Right atrium auricular region (tissue), 2 donors: ENCODE measurements at regions not wholly inside any gene's neighbourhood (a gene's known extent, or its start where the extent isn't known, plus 50 kb on each side); places are given as distances from the start of the nearest gene placed in this dataset.

ENCODE experiments used
- DNase-seq: peaks from one replicate; pipeline ENCODE4 v3.0.0-alpha.2; 2019; ENCODE audit warnings: low spot score
- H3K27ac ChIP-seq, 2 donors: fragments of 200-600 bp; sonication (generic); 1 replicate in 1 of 2; 2 replicates in 1 of 2; pipeline ENCODE4 v1.5.1; 2016 to 2019
- H3K27me3 ChIP-seq, 2 donors: fragments of 200-600 bp; sonication (generic); one replicate each; pipeline versions ENCODE4 v1.5.1 to v1.6.0; 2017 to 2019
- H3K36me3 ChIP-seq: fragments of 200-600 bp; sonication (generic); one replicate; pipeline ENCODE4 v1.5.1; 2016
- H3K4me1 ChIP-seq, 2 donors: fragments of 200-600 bp; sonication (generic); one replicate each; pipeline versions ENCODE4 v1.5.1 to v1.6.0; 2017 to 2019
- H3K4me3 ChIP-seq, 2 donors: fragments of 200-600 bp; sonication (generic); 1 replicate in 1 of 2; 2 replicates in 1 of 2; pipeline ENCODE4 v1.5.1; 2017 to 2019; ENCODE audit warnings: mild to moderate bottlenecking in 1 of 2, moderate library complexity in 1 of 2
- H3K9me3 ChIP-seq, 2 donors: fragments of 200-600 bp; sonication (generic); one replicate each; pipeline ENCODE4 v1.5.1; 2019
- TF ChIP-seq, protein P1 (sequence below), 2 donors: fragments of 200-600 bp; sonication (generic); IDR thresholded peaks; one replicate each; pipeline ENCODE4 v1.5.1; 2019; ENCODE audit warnings: antibody characterized with exemption in 2 of 2

DNA sequence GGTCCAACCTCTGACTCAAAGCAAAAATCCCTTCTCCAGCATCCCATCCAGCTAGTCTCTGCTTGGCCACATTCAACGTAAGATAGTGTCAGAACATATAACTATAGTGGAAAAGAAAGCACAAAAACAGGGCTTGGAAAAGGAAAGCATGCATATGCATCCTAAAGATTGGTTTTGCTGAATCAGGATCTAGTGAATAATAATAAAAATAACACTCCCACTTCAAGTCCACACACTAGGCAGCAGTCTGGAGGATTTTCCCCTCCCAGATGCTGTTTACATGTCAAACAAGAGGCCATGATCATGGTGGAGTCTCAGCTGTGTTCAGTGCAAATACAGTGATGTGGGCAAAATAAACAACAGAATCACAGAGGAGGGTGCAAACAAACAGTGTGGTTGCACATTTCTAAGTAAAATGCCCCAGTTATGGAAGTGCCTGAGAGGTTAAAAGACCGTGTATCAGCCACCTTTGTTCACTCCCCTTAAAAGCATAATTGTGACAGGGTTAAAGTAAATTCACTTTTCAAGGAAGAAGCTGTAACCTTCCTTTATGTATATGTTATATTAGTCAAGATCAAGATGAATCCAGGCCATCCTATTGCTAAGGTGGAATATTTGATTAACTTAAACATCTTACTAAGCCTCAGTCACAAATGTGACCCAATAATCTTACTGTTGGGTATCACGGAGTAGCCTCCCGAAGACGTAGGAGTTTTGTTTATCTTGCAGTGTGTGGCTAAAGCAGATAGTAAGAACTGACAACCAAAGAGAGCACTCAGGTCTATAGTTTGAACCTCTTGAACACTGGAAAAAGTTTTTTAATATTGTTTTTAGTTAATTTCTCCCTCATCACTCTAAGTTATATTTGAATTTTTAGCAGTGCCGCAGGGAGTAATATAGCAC is 424.5 kb downstream of the SOX2 start:
- TF ChIP-seq, protein P1, sequence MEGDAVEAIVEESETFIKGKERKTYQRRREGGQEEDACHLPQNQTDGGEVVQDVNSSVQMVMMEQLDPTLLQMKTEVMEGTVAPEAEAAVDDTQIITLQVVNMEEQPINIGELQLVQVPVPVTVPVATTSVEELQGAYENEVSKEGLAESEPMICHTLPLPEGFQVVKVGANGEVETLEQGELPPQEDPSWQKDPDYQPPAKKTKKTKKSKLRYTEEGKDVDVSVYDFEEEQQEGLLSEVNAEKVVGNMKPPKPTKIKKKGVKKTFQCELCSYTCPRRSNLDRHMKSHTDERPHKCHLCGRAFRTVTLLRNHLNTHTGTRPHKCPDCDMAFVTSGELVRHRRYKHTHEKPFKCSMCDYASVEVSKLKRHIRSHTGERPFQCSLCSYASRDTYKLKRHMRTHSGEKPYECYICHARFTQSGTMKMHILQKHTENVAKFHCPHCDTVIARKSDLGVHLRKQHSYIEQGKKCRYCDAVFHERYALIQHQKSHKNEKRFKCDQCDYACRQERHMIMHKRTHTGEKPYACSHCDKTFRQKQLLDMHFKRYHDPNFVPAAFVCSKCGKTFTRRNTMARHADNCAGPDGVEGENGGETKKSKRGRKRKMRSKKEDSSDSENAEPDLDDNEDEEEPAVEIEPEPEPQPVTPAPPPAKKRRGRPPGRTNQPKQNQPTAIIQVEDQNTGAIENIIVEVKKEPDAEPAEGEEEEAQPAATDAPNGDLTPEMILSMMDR (IDR thresholded peaks at IDR 0.05) = no peak

DNA sequence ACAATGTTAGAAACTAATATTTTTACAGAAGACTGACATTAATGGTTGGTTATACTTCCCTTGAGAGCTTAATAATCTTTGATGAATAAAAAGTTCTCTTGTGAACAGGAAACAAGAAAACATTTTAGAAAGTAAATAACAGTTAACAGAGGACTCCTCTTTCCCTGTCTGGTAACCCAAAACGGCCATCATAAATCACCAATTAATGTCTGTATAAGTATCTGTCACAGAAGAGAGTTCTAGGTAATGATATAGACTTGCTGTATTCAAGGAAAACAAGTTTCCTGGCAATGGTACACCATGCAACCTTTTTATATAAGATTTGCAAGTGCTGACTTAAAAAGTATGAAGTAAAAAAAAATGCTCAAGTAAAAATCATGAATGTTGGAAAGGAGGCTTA is 426.7 kb downstream of the SOX2 start:
- no peak overlapping the region for H3K27ac ChIP-seq
- H3K9me3 ChIP-seq = peaks cover 0 to under 1% of the 10 kb centered on the region in 2 donors
- no peaks in the 10 kb centered on the region for H3K27me3 ChIP-seq
- H3K36me3 ChIP-seq = no peaks in the 10 kb centered on the region
- H3K4me1 ChIP-seq = no peaks in the 10 kb centered on the region
- TF ChIP-seq, protein P1 (IDR thresholded peaks at IDR 0.05) = no peak
- H3K4me3 ChIP-seq = no peak overlapping the region
- no peak for DNase-seq

More for the DNA sequence above, 424.5 kb downstream of the SOX2 start:
- DNase-seq = no peak
- Histone ChIP-seq H3K9me3 (peaks cover 0 to 5% of the 10 kb centered on the region in 2 donors), H3K27ac (no peak overlapping the region), H3K4me3 (no peak overlapping the region), H3K4me1 (no peaks in the 10 kb centered on the region), H3K27me3 (no peaks in the 10 kb centered on the region), H3K36me3 (no peaks in the 10 kb centered on the region)

DNA sequence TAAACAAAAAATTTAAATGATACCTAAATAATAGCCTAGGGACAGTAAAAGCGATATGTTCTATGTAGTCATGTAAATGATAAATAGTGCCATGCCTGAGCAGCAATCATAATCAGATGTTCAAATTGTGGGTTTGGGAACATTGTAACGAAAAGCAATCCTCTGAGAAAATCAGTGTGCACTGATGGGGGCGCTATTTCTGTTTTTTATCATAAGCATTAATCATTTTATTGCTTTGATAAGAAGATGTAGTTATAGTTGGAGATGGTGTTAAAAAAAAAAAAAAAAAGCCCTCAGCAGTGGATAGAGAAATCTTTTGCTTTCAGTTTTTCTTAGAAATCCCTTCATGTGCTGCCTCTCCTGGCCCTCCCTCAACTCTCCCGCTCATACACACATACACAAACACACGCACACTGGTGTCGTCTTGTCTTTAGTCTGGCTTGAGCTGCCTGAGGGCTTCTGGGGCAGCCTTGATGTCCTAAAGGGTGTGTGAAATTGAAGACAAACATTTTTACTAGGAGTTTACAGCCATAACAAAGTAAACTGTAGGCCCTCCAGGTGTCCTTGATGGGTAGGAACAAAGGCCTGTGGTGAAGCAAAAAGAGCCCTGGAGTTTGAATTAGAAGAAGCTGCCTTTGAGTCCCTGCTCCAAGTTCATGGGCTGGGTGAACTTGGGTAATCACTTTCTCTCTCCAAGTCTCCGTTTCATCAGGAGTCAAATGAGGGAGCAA is 428.1 kb downstream of the SOX2 start:
- no peak overlapping the region for H3K4me3 ChIP-seq
- H3K9me3 ChIP-seq = no peaks in the 10 kb centered on the region
- H3K27me3 ChIP-seq = no peaks in the 10 kb centered on the region
- DNase-seq = no peak
- no peaks in the 10 kb centered on the region for H3K36me3 ChIP-seq
- TF ChIP-seq, protein P1 (IDR thresholded peaks at IDR 0.05) = no peak
- H3K27ac ChIP-seq = no peak overlapping the region
- no peaks in the 10 kb centered on the region for H3K4me1 ChIP-seq

DNA sequence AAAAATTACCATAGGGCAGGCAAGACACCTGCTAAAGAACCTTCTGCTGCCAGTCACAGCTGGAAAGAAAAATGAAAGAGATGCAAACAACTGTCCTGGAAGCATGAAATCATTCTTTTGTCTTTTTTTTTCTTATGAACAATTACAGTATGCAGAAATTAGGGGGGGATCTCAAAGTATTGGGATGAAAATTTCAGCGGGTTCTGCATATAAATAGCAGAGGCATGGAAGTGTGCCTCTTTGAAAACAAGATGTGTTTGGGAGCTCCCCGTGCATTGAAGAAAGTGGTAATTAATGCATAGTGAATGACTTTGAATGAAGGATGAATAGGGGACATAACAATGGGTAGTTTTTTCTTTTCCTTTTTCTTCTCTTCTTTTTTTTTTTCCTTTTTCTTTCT is 431.2 kb downstream of the SOX2 start:
- Histone ChIP-seq H3K4me3 (no peak overlapping the region), H3K27me3 (no peaks in the 10 kb centered on the region), H3K36me3 (no peaks in the 10 kb centered on the region), H3K27ac (no peak overlapping the region), H3K9me3 (no peaks in the 10 kb centered on the region), H3K4me1 (no peaks in the 10 kb centered on the region)
- TF ChIP-seq, protein P1 (IDR thresholded peaks at IDR 0.05) = no peak
- DNase-seq = no peak

DNA sequence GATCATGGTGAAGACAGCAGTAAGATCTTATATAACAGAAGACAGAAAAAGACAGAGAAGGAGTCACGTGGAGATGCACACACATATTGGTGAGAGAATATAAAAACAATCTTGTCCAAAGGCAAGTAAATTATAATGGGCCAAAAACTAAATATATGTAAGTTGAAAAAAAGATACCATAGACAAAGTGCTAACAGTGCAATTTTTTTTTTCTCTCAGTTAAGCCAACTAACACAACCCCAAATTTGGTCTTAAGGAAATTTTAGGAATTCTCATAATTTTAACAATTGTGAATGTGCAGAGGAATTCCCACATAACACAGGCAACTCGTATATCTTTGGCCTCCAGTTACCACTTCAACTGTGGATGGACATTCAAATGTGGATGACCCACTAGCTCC is 432.2 kb downstream of the SOX2 start:
- no peaks in the 10 kb centered on the region for H3K27me3 ChIP-seq
- H3K36me3 ChIP-seq = no peaks in the 10 kb centered on the region
- DNase-seq = no peak
- H3K4me1 ChIP-seq = no peaks in the 10 kb centered on the region
- no peaks in the 10 kb centered on the region for H3K9me3 ChIP-seq
- H3K4me3 ChIP-seq = no peak overlapping the region
- TF ChIP-seq, protein P1 (IDR thresholded peaks at IDR 0.05) = no peak
- H3K27ac ChIP-seq = no peak overlapping the region
